ENCODE measurements at regions not wholly inside any gene's neighbourhood (a gene's known extent, or its start where the extent isn't known, plus 50 kb on each side); places are given as distances from the start of the nearest gene placed in this dataset.
"Not testable (repeated sequence)": the region's sequence is repeated elsewhere in the genome, so short reads cannot be mapped to it uniquely, and the experiment has no call there.

GRCh38 chr2:77839102-77839501 lies 316.9 kb upstream of the LRRTM4 start:
- DNase-seq = no peak

- no peak for DNase-seq
Measured at GRCh38 chr2:77862120-77862519, 339.9 kb upstream of the LRRTM4 start.

DNA sequence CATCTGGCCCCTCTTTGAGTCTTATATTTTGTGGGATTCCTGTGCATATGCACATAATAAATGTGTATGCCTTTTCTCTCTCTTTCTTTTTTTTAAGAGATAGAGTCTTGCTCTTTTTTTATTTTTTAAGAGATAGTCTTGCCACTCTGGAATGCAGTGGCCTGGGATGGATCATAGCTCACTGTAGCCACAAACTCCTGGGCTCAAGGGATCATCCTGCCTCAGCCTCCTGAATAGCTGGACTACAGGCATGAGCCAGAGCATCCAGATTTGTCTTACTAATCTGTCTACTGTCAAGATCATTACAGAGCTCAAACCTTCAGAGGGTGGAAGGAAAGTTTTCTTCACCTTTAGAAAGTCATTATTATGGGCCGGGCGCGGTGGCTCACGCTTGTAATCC lies 342.2 kb upstream of the LRRTM4 start:
- DNase-seq = no peak

DNA sequence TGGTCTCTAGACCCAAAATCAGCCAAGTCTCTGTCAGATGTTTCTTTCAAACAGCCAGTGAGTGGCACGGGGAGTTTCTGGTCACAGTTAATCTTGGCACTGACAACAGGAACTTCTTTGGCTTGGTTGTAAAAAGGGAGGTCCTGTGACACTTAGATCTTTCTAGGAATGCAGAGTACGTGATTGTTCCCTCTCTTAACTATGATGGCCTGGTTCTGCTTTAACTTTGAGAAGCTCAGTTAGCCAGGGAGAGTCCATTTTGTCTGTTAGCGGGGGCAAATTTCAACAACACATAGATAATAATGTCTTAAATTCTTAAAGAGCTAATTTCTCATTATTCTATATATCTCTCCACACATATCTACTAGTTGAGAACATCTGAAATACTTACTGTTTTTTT lies 344.5 kb upstream of the LRRTM4 start:
- DNase-seq = no peak

DNA sequence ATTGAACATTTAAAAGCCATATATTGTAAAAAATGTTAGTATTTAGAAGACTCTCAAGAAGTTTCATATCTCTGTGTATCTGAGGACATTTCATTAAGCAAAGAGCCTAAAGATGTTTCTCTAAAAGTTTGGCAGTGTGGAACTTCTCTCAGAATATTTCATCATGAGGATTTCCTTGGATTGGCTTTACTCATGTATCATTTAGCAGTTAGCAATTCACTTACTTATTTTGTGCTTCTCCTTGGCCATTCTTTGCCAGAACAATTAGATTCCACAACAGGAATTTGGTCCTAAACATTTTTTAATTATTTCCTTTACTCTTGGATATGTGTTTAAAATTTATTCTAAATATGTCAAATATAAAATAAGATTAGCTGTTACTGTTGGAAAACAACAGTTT lies 345.0 kb upstream of the LRRTM4 start:
- no peak for DNase-seq

GRCh38 chr2:77873506-77873905 lies 351.3 kb upstream of the LRRTM4 start:
- no peak for DNase-seq

DNA sequence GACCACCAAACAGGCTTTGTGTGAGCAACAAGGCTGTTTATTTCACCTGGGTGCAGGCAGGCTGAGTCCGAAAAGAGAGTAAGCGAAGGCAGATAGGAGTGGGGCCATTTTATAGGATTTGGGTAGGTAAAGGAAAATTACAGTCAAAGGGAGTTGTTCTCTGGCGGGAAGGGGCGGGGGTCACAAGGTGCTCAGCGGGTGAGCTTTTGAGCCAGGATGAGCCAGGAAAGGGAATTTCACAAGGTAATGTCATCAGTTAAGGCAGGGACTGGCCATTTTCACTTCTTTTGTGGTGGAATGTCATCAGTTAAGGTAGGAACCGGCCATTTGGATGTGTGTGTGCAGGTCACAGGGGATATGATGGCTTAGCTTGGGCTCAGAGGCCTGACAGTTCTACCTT lies 378.0 kb upstream of the LRRTM4 start:
- DNase-seq = not testable (repeated sequence)

GRCh38 chr2:77910136-77910535 lies 388.0 kb upstream of the LRRTM4 start:
- no peak for DNase-seq

DNA sequence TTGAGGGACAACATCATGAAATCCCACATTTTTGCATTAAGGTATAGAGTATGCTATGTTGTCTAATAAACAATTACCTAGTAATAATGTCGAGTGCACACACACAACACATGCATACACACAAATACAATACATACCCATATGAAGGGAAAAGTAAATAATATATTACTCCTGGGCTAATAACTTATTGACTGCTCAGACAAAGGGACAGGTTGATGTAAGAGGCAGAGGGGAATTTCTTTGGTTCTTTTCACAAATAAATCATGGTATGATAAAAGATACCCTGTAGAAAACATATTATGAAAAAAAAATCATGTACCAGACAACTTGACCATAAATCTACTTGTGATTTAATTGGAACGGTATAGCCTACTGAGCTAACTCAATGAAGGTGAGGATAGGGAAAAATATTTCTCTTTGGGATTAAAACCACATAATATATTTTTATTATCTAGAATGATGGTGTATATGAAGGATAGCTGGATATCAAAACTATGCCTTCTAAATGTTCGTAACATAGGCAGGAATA lies 398.7 kb upstream of the LRRTM4 start:
- no peak for DNase-seq

GRCh38 chr2:77922567-77922966 lies 400.4 kb upstream of the LRRTM4 start:
- no peak for DNase-seq

- DNase-seq = no peak
Measured at GRCh38 chr2:77937366-77937765, 415.2 kb upstream of the LRRTM4 start.

- DNase-seq = no peak
Measured at GRCh38 chr2:77938462-77938861, 416.3 kb upstream of the LRRTM4 start.

DNA sequence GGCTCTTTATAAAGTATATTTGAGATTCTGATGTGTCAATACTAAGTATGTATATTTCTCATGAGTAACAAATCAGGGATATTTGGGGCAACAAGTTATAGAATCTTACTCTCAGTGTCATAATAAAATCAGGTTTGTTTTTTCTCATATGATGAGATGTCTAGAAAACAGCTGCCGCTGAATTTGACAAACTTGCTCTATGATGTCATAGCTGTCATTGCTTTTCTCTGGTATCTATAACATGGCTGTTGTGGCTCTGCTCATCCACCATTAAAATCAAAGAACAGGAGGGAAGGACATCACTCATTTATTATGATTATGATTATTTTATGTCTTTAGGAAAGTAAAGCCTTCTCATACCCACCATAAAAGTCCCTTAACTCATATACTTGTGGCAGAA lies 417.2 kb upstream of the LRRTM4 start:
- DNase-seq = no peak

GRCh38 chr2:77939801-77940200 lies 417.6 kb upstream of the LRRTM4 start:
- no peak for DNase-seq

DNA sequence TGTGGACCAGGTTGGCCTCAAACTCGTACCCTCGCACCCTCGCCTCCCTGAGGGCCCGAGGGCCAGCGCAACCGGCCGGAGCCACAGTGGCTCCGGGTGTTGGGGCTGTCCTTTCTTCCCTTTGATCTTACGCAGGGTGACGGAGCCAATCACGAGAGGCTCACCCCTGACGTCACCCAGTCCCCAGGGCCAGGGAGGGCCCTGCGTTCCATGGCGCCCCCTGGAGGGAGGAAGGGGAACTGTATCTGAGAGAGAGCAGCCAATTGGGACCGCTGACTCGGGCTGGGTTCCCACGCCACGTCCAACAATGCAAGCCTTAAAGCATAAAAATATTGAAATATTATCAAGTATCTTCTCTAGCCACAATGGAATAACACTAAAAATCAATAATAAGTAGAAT lies 432.8 kb upstream of the LRRTM4 start:
- no peak for DNase-seq

DNA sequence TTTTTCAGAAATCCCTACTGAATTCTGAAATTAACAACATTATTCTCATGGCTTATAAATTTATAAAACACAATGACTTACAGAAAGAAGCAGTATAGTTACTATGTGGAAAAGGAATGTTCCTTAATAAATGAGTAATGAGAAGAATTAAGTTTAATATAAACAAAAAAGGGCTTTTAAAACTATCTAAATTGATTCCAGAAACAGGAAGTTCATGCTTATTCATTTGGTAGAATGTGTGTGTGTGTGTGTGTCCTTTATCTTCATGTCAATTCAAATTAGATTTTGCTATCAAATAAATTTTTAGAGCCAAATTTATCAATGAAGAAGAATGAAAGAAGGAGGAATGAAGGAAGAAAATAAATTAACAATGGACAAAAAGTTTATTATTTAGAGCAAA lies 440.8 kb upstream of the LRRTM4 start:
- DNase-seq = no peak

GRCh38 chr2:77977471-77978063 lies 455.4 kb upstream of the LRRTM4 start:
- DNase-seq = no peak

- no peak for DNase-seq
Measured at GRCh38 chr2:77995161-77995560, 473.0 kb upstream of the LRRTM4 start.

- peak; percentile 3 for DNase-seq
Measured at GRCh38 chr2:77999376-77999775, 477.2 kb upstream of the LRRTM4 start.

GRCh38 chr2:78009289-78009688 lies 487.1 kb upstream of the LRRTM4 start:
- DNase-seq = no peak

GRCh38 chr2:78011251-78011650 lies 489.1 kb upstream of the LRRTM4 start:
- DNase-seq = no peak

DNA sequence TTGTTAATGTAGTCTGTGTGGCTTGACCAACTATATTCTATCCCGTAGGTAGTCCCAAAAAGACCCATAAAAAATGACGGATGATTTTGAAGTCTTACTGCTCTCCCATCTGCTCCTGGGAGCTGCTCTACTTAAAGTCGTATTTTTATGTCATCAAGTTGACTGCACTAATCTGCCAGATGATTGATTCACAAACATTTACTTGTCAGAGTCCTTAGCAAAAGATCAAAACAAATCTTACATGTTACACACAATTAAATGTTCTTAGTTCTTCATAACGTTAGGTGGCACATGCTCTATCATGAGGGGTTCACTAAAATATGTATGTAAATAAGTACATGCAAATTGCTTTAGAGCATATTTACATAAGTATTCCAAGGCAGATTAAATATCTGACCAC lies 498.3 kb upstream of the LRRTM4 start:
- no peak for DNase-seq

DNA sequence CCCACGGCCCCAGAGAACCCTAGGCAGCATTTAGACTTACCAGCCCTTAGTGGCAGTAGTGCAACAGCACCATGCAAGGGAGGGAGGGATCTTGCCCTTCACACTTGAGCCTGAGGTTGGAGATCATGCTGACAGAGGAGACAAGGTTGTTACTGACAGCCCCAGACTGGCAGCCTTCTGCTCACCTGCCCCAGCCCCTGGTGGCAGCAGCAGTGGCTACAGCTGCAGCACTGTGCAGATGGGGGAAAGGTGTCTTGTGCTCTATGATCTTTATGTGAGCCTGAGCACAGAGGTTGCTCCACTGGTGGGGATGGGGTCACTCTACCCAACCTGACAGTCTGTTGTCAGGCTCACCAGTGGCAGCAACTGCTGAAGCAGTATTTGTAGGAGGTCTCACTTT lies 501.2 kb upstream of the LRRTM4 start:
- DNase-seq = no peak

DNA sequence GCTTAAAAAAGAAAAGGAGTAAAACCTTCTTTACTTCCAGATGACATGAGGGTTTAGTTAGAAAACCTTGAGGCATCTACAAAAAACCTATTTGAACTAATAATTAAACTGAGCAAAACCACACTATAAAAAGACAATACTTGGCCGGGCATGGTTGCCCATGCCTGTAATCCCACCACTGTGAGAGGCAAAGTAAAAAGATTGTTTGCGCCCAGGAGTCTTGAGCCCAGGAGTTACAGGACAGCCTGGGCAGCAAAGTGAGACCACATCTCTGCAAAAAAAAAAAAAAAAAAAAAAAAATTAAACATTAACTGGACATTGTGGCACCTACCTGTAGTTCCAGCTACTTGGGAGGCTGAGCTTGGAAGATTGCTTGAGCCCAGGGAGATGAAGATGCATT lies 502.8 kb upstream of the LRRTM4 start:
- DNase-seq = no peak

DNA sequence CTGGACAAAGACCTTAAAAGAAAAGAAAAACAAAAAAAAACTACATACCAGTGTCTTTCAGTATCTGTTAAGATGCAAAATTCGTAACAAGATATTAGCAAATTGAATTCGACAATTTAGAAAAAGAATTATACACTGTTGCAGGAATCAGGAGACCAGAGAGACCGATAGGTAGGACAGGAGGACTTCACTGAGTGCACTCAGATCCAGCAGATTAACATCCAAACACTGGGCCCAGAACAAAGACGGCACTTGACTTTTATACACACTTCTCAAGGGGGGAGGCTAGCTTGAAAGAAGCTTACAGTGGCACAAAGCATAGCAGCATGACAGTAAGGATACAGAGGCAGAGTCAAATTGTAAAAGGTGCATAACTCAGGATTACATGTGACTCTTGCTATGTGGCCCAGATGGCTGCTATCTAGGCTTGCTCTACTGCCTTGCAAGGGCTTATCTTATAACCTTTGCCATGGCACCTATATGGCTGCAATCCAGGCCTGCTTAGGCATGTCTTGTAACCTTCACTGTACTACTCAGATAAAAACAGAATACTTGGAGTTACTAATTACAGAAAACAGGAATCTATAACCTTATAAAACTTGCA lies 507.3 kb upstream of the LRRTM4 start:
- no peak for DNase-seq

All from fibroblast of skin of right quadriceps (primary cell).